ENCODE measurements at regions not wholly inside any gene's neighbourhood (a gene's known extent, or its start where the extent isn't known, plus 50 kb on each side); places are given as distances from the start of the nearest gene placed in this dataset.

GRCh38 chr11:37038911-37039310, 440.9 kb upstream of the RAG2 start:
- H3K36me3 Mint-ChIP-seq (ENCODE audit: low read depth): no peaks in the 10 kb centered on the region
- peaks cover 10% of the 10 kb centered on the region for H3K9me3 Mint-ChIP-seq
- no peaks in the 10 kb centered on the region for H3K4me1 Mint-ChIP-seq (ENCODE audit: low read depth)
- no peak for DNase-seq
- H3K27ac Mint-ChIP-seq: no peak overlapping the region
- H3K4me3 Mint-ChIP-seq: no peak overlapping the region
- H3K27me3 Mint-ChIP-seq: no peaks in the 10 kb centered on the region

- Mint-ChIP-seq H3K27me3 (no peaks in the 10 kb centered on the region), H3K9me3 (peaks cover 16% of the 10 kb centered on the region), H3K4me3 (no peak overlapping the region), H3K27ac (no peak overlapping the region), H3K4me1 (ENCODE audit: low read depth) (no peaks in the 10 kb centered on the region), H3K36me3 (ENCODE audit: low read depth) (no peaks in the 10 kb centered on the region)
- no peak for DNase-seq
These were observed 428.7 kb upstream of the RAG2 start for GRCh38 chr11:37026741-37027140.

GRCh38 chr11:37026326-37026725, 428.3 kb upstream of the RAG2 start:
- Mint-ChIP-seq H3K27ac (no peak overlapping the region), H3K4me1 (ENCODE audit: low read depth) (no peaks in the 10 kb centered on the region), H3K9me3 (peaks cover 14% of the 10 kb centered on the region), H3K27me3 (no peaks in the 10 kb centered on the region), H3K4me3 (no peak overlapping the region), H3K36me3 (ENCODE audit: low read depth) (no peaks in the 10 kb centered on the region)
- no peak for DNase-seq

- no peak for DNase-seq
- H3K36me3 Mint-ChIP-seq (ENCODE audit: low read depth): no peaks in the 10 kb centered on the region
- H3K4me1 Mint-ChIP-seq (ENCODE audit: low read depth): no peaks in the 10 kb centered on the region
- no peaks in the 10 kb centered on the region for H3K27me3 Mint-ChIP-seq
- H3K9me3 Mint-ChIP-seq: peaks cover 10% of the 10 kb centered on the region
- H3K4me3 Mint-ChIP-seq: no peak overlapping the region
- H3K27ac Mint-ChIP-seq: no peak overlapping the region
These were observed 408.5 kb upstream of the RAG2 start for GRCh38 chr11:37006563-37006962.

GRCh38 chr11:37002831-37003230, 404.8 kb upstream of the RAG2 start:
- no peaks in the 10 kb centered on the region for H3K27me3 Mint-ChIP-seq
- no peak for DNase-seq
- no peak overlapping the region for H3K27ac Mint-ChIP-seq
- peaks cover 7% of the 10 kb centered on the region for H3K9me3 Mint-ChIP-seq
- H3K4me1 Mint-ChIP-seq (ENCODE audit: low read depth): no peaks in the 10 kb centered on the region
- H3K36me3 Mint-ChIP-seq (ENCODE audit: low read depth): no peaks in the 10 kb centered on the region
- no peak overlapping the region for H3K4me3 Mint-ChIP-seq

- no peak for DNase-seq
- Mint-ChIP-seq H3K27ac (no peak overlapping the region), H3K4me1 (ENCODE audit: low read depth) (no peaks in the 10 kb centered on the region), H3K9me3 (peaks cover 7% of the 10 kb centered on the region), H3K36me3 (ENCODE audit: low read depth) (no peaks in the 10 kb centered on the region), H3K4me3 (no peak overlapping the region), H3K27me3 (no peaks in the 10 kb centered on the region)
These were observed 399.6 kb upstream of the RAG2 start for GRCh38 chr11:36997656-36998055.

- Mint-ChIP-seq H3K27me3 (no peaks in the 10 kb centered on the region), H3K9me3 (peaks cover 7% of the 10 kb centered on the region), H3K4me1 (ENCODE audit: low read depth) (no peaks in the 10 kb centered on the region), H3K4me3 (no peak overlapping the region), H3K36me3 (ENCODE audit: low read depth) (no peaks in the 10 kb centered on the region), H3K27ac (no peak overlapping the region)
- DNase-seq: no peak
These were observed 398.8 kb upstream of the RAG2 start for GRCh38 chr11:36996795-36997194.

- DNase-seq: no peak
- no peaks in the 10 kb centered on the region for H3K4me1 Mint-ChIP-seq (ENCODE audit: low read depth)
- no peak overlapping the region for H3K4me3 Mint-ChIP-seq
- H3K36me3 Mint-ChIP-seq (ENCODE audit: low read depth): no peaks in the 10 kb centered on the region
- no peak overlapping the region for H3K27ac Mint-ChIP-seq
- H3K9me3 Mint-ChIP-seq: peaks cover 8% of the 10 kb centered on the region
- no peaks in the 10 kb centered on the region for H3K27me3 Mint-ChIP-seq
These were observed 396.2 kb upstream of the RAG2 start for GRCh38 chr11:36994208-36994607.

- Mint-ChIP-seq H3K4me1 (ENCODE audit: low read depth) (no peaks in the 10 kb centered on the region), H3K27ac (no peak overlapping the region), H3K27me3 (no peaks in the 10 kb centered on the region), H3K9me3 (peaks cover 6% of the 10 kb centered on the region), H3K4me3 (no peak overlapping the region), H3K36me3 (ENCODE audit: low read depth) (no peaks in the 10 kb centered on the region)
- DNase-seq: no peak
These were observed 390.5 kb upstream of the RAG2 start for GRCh38 chr11:36988556-36988955.

- Mint-ChIP-seq H3K4me3 (no peak overlapping the region), H3K27ac (no peak overlapping the region), H3K36me3 (ENCODE audit: low read depth) (no peaks in the 10 kb centered on the region), H3K9me3 (peaks cover 6% of the 10 kb centered on the region), H3K27me3 (no peaks in the 10 kb centered on the region), H3K4me1 (ENCODE audit: low read depth) (no peaks in the 10 kb centered on the region)
- no peak for DNase-seq
These were observed 387.5 kb upstream of the RAG2 start for GRCh38 chr11:36985562-36985961.

- Mint-ChIP-seq H3K4me1 (ENCODE audit: low read depth) (no peaks in the 10 kb centered on the region), H3K9me3 (peaks cover 12% of the 10 kb centered on the region), H3K27ac (no peak overlapping the region), H3K27me3 (no peaks in the 10 kb centered on the region), H3K4me3 (no peak overlapping the region), H3K36me3 (ENCODE audit: low read depth) (no peaks in the 10 kb centered on the region)
- no peak for DNase-seq
These were observed 378.7 kb upstream of the RAG2 start for GRCh38 chr11:36976741-36977140.

- H3K36me3 Mint-ChIP-seq (ENCODE audit: low read depth): no peaks in the 10 kb centered on the region
- H3K27me3 Mint-ChIP-seq: no peaks in the 10 kb centered on the region
- no peak overlapping the region for H3K4me3 Mint-ChIP-seq
- H3K9me3 Mint-ChIP-seq: peaks cover 4% of the 10 kb centered on the region
- H3K4me1 Mint-ChIP-seq (ENCODE audit: low read depth): no peaks in the 10 kb centered on the region
- no peak overlapping the region for H3K27ac Mint-ChIP-seq
- no peak for DNase-seq
These were observed 376.7 kb upstream of the RAG2 start for GRCh38 chr11:36974771-36975170.

GRCh38 chr11:36953976-36954375, 355.9 kb upstream of the RAG2 start:
- DNase-seq: no peak
- Mint-ChIP-seq H3K27ac (no peak overlapping the region), H3K36me3 (ENCODE audit: low read depth) (no peaks in the 10 kb centered on the region), H3K9me3 (peaks cover 5% of the 10 kb centered on the region), H3K4me1 (ENCODE audit: low read depth) (no peaks in the 10 kb centered on the region), H3K4me3 (no peak overlapping the region), H3K27me3 (no peaks in the 10 kb centered on the region)

GRCh38 chr11:36948460-36949127, 350.6 kb upstream of the RAG2 start:
- DNase-seq: no peak
- Mint-ChIP-seq H3K36me3 (ENCODE audit: low read depth) (no peaks in the 10 kb centered on the region), H3K27ac (no peak overlapping the region), H3K4me3 (no peak overlapping the region), H3K4me1 (ENCODE audit: low read depth) (no peaks in the 10 kb centered on the region), H3K9me3 (peaks cover 3% of the 10 kb centered on the region), H3K27me3 (no peaks in the 10 kb centered on the region)

GRCh38 chr11:36945384-36945783, 347.3 kb upstream of the RAG2 start:
- Mint-ChIP-seq H3K4me3 (no peak overlapping the region), H3K27ac (no peak overlapping the region)

GRCh38 chr11:36933481-36933880, 335.4 kb upstream of the RAG2 start:
- no peaks in the 10 kb centered on the region for H3K36me3 Mint-ChIP-seq (ENCODE audit: low read depth)
- H3K9me3 Mint-ChIP-seq: no peaks in the 10 kb centered on the region
- no peak overlapping the region for H3K27ac Mint-ChIP-seq
- H3K27me3 Mint-ChIP-seq: no peaks in the 10 kb centered on the region
- no peak for DNase-seq
- no peaks in the 10 kb centered on the region for H3K4me1 Mint-ChIP-seq (ENCODE audit: low read depth)
- no peak overlapping the region for H3K4me3 Mint-ChIP-seq

More at GRCh38 chr11:36945384-36945783, 347.3 kb upstream of the RAG2 start:
- DNase-seq: no peak
- Mint-ChIP-seq H3K4me1 (ENCODE audit: low read depth) (no peaks in the 10 kb centered on the region), H3K36me3 (ENCODE audit: low read depth) (no peaks in the 10 kb centered on the region), H3K27me3 (no peaks in the 10 kb centered on the region), H3K9me3 (no peaks in the 10 kb centered on the region)

All from activated T-cell treated with anti-CD3 and anti-CD28 coated beads, Interleukin-2, amount 50 U/mL, for 24 hours (primary cell).